ENCODE measurements at regions not wholly inside any gene's neighbourhood (a gene's known extent, or its start where the extent isn't known, plus 50 kb on each side); places are given as distances from the start of the nearest gene placed in this dataset.

- H3K4me3 Mint-ChIP-seq, result no peak overlapping the region
- peaks cover 3% of the 10 kb centered on the region for H3K27me3 Mint-ChIP-seq
- H3K36me3 Mint-ChIP-seq, result no peaks in the 10 kb centered on the region
- no peaks in the 10 kb centered on the region for H3K9me3 Mint-ChIP-seq
- no peak for DNase-seq
- no peak overlapping the region for H3K27ac Mint-ChIP-seq
- no peaks in the 10 kb centered on the region for H3K4me1 Mint-ChIP-seq
- POLR2A ChIA-PET, result no interaction called here
- no peak for ATAC-seq (ENCODE audit: low read depth)
Observed at GRCh38 chr12:24709216-24709615, 239.7 kb downstream of the BCAT1 start.

GRCh38 chr12:24708718-24709117 lies 240.2 kb downstream of the BCAT1 start:
- Mint-ChIP-seq H3K4me1 (no peaks in the 10 kb centered on the region), H3K9me3 (no peaks in the 10 kb centered on the region)

GRCh38 chr12:24708043-24708442 lies 240.9 kb downstream of the BCAT1 start:
- no peak for ATAC-seq (ENCODE audit: low read depth)
- no peaks in the 10 kb centered on the region for H3K9me3 Mint-ChIP-seq
- POLR2A ChIA-PET, result no interaction called here

More at GRCh38 chr12:24708718-24709117, 240.2 kb downstream of the BCAT1 start:
- POLR2A ChIA-PET, result no interaction called here
- Mint-ChIP-seq H3K27me3 (peaks cover 3% of the 10 kb centered on the region), H3K36me3 (no peaks in the 10 kb centered on the region), H3K4me3 (no peak overlapping the region), H3K27ac (no peak overlapping the region)
- ATAC-seq (ENCODE audit: low read depth) (no peak), DNase-seq (no peak)

GRCh38 chr12:24707334-24707733 lies 241.6 kb downstream of the BCAT1 start:
- ATAC-seq (ENCODE audit: low read depth) (no peak), DNase-seq (no peak)
- Mint-ChIP-seq H3K4me3 (no peak overlapping the region), H3K4me1 (no peaks in the 10 kb centered on the region), H3K9me3 (no peaks in the 10 kb centered on the region), H3K36me3 (no peaks in the 10 kb centered on the region), H3K27ac (no peak overlapping the region), H3K27me3 (peaks cover 3% of the 10 kb centered on the region)
- POLR2A ChIA-PET, result no interaction called here

More at GRCh38 chr12:24708043-24708442, 240.9 kb downstream of the BCAT1 start:
- Mint-ChIP-seq H3K4me1 (no peaks in the 10 kb centered on the region), H3K36me3 (no peaks in the 10 kb centered on the region), H3K4me3 (no peak overlapping the region), H3K27me3 (peaks cover 3% of the 10 kb centered on the region), H3K27ac (no peak overlapping the region)
- DNase-seq, result no peak

GRCh38 chr12:24705741-24706358 lies 243.1 kb downstream of the BCAT1 start:
- H3K4me3 Mint-ChIP-seq, result no peak overlapping the region
- DNase-seq, result no peak

GRCh38 chr12:24705216-24705615 lies 243.7 kb downstream of the BCAT1 start:
- peaks cover 5% of the 10 kb centered on the region for H3K27me3 Mint-ChIP-seq
- DNase-seq (no peak), ATAC-seq (ENCODE audit: low read depth) (no peak)
- POLR2A ChIA-PET, result no interaction called here
- no peaks in the 10 kb centered on the region for H3K36me3 Mint-ChIP-seq
- H3K27ac Mint-ChIP-seq, result no peak overlapping the region
- H3K4me3 Mint-ChIP-seq, result no peak overlapping the region
- no peaks in the 10 kb centered on the region for H3K4me1 Mint-ChIP-seq
- peaks cover 1% of the 10 kb centered on the region for H3K9me3 Mint-ChIP-seq

More at GRCh38 chr12:24705741-24706358, 243.1 kb downstream of the BCAT1 start:
- H3K27ac Mint-ChIP-seq, result no peak overlapping the region
- peaks cover 5% of the 10 kb centered on the region for H3K27me3 Mint-ChIP-seq
- H3K9me3 Mint-ChIP-seq, result peaks cover 1% of the 10 kb centered on the region
- H3K36me3 Mint-ChIP-seq, result no peaks in the 10 kb centered on the region
- POLR2A ChIA-PET, result no interaction called here
- ATAC-seq (ENCODE audit: low read depth), result no peak
- H3K4me1 Mint-ChIP-seq, result no peaks in the 10 kb centered on the region

- no peaks in the 10 kb centered on the region for H3K36me3 Mint-ChIP-seq
- no peak overlapping the region for H3K4me3 Mint-ChIP-seq
- DNase-seq, result no peak
- POLR2A ChIA-PET, result no interaction called here
- peaks cover 1% of the 10 kb centered on the region for H3K9me3 Mint-ChIP-seq
- ATAC-seq (ENCODE audit: low read depth), result no peak
- H3K4me1 Mint-ChIP-seq, result no peaks in the 10 kb centered on the region
- H3K27me3 Mint-ChIP-seq, result peaks cover 5% of the 10 kb centered on the region
- no peak overlapping the region for H3K27ac Mint-ChIP-seq
Observed at GRCh38 chr12:24701343-24701742, 247.6 kb downstream of the BCAT1 start.

GRCh38 chr12:24698972-24699371 lies 249.9 kb downstream of the BCAT1 start:
- Mint-ChIP-seq H3K36me3 (no peaks in the 10 kb centered on the region), H3K27me3 (peaks cover 2% of the 10 kb centered on the region), H3K9me3 (peaks cover 1% of the 10 kb centered on the region), H3K4me3 (no peak overlapping the region), H3K27ac (no peak overlapping the region), H3K4me1 (no peaks in the 10 kb centered on the region)
- ATAC-seq (ENCODE audit: low read depth) (no peak), DNase-seq (no peak)
- POLR2A ChIA-PET, result no interaction called here

GRCh38 chr12:24697769-24698168 lies 251.1 kb downstream of the BCAT1 start:
- Mint-ChIP-seq H3K4me3 (no peak overlapping the region), H3K9me3 (peaks cover 1% of the 10 kb centered on the region), H3K4me1 (no peaks in the 10 kb centered on the region), H3K36me3 (no peaks in the 10 kb centered on the region), H3K27me3 (peaks cover 2% of the 10 kb centered on the region), H3K27ac (no peak overlapping the region)
- DNase-seq, result no peak
- ATAC-seq (ENCODE audit: low read depth), result no peak
- POLR2A ChIA-PET, result no interaction called here

GRCh38 chr12:24697295-24697694 lies 251.6 kb downstream of the BCAT1 start:
- Mint-ChIP-seq H3K4me1 (no peaks in the 10 kb centered on the region), H3K4me3 (no peak overlapping the region), H3K36me3 (no peaks in the 10 kb centered on the region), H3K27ac (no peak overlapping the region), H3K9me3 (peaks cover 1% of the 10 kb centered on the region), H3K27me3 (peaks cover 2% of the 10 kb centered on the region)
- ATAC-seq (ENCODE audit: low read depth), result no peak
- POLR2A ChIA-PET, result no interaction called here
- DNase-seq, result no peak

GRCh38 chr12:24696800-24697199 lies 252.1 kb downstream of the BCAT1 start:
- peaks cover 1% of the 10 kb centered on the region for H3K9me3 Mint-ChIP-seq
- no peak overlapping the region for H3K4me3 Mint-ChIP-seq
- ATAC-seq (ENCODE audit: low read depth), result no peak
- H3K36me3 Mint-ChIP-seq, result no peaks in the 10 kb centered on the region
- H3K27ac Mint-ChIP-seq, result no peak overlapping the region
- peaks cover 4% of the 10 kb centered on the region for H3K27me3 Mint-ChIP-seq
- DNase-seq, result no peak
- no peaks in the 10 kb centered on the region for H3K4me1 Mint-ChIP-seq
- POLR2A ChIA-PET, result no interaction called here

GRCh38 chr12:24695657-24696329 lies 253.1 kb downstream of the BCAT1 start:
- Mint-ChIP-seq H3K27ac (no peak overlapping the region), H3K4me3 (no peak overlapping the region), H3K9me3 (no peaks in the 10 kb centered on the region), H3K27me3 (peaks cover 2% of the 10 kb centered on the region), H3K36me3 (no peaks in the 10 kb centered on the region), H3K4me1 (no peaks in the 10 kb centered on the region)
- POLR2A ChIA-PET, result no interaction called here
- ATAC-seq (ENCODE audit: low read depth) (no peak), DNase-seq (no peak)

GRCh38 chr12:24695103-24695502 lies 253.8 kb downstream of the BCAT1 start:
- Mint-ChIP-seq H3K36me3 (no peaks in the 10 kb centered on the region), H3K27ac (no peak overlapping the region), H3K4me1 (no peaks in the 10 kb centered on the region), H3K4me3 (no peak overlapping the region), H3K9me3 (no peaks in the 10 kb centered on the region), H3K27me3 (peaks cover 2% of the 10 kb centered on the region)
- POLR2A ChIA-PET, result no interaction called here
- no peak for DNase-seq
- ATAC-seq (ENCODE audit: low read depth), result no peak

- Mint-ChIP-seq H3K36me3 (no peaks in the 10 kb centered on the region), H3K27ac (no peak overlapping the region), H3K27me3 (peaks cover 2% of the 10 kb centered on the region), H3K4me1 (no peaks in the 10 kb centered on the region), H3K4me3 (no peak overlapping the region), H3K9me3 (no peaks in the 10 kb centered on the region)
- POLR2A ChIA-PET, result no interaction called here
- no peak for ATAC-seq (ENCODE audit: low read depth)
- DNase-seq, result no peak
Observed at GRCh38 chr12:24688601-24689000, 260.3 kb downstream of the BCAT1 start.
